HEK293 (cell line): ENCODE measurements at regions not wholly inside any gene's neighbourhood (a gene's known extent, or its start where the extent isn't known, plus 50 kb on each side); places are given as distances from the start of the nearest gene placed in this dataset.

Source experiments
- CTCF ChIP-seq: fragments of 450-650 bp; formaldehyde crosslinking; IDR thresholded peaks from 2 replicates; pipeline ENCODE4 v1.5.1; 2016; ENCODE audit warnings: missing biosample characterization, missing genetic modification characterization
- IKZF3 ChIP-seq: fragments of 450-650 bp; IDR thresholded peaks from 2 replicates; pipeline ENCODE4 v1.5.0; 2018; ENCODE audit warnings: missing biosample characterization, mild to moderate bottlenecking, missing genetic modification characterization, moderate library complexity
- PRDM4 ChIP-seq: fragments of 450-650 bp; formaldehyde crosslinking; IDR thresholded peaks from 2 replicates; pipeline ENCODE4 v1.5.1; 2017; ENCODE audit warnings: missing biosample characterization, missing genetic modification characterization
- RBAK ChIP-seq: fragments of 450-650 bp; formaldehyde crosslinking; IDR thresholded peaks from 2 replicates; pipeline ENCODE4 v1.5.1; 2016; ENCODE audit warnings: missing biosample characterization, missing genetic modification characterization
- YY1 ChIP-seq: fragments of 450-650 bp; formaldehyde crosslinking; IDR thresholded peaks from 2 replicates; pipeline ENCODE4 v1.5.1; 2018; ENCODE audit warnings: missing biosample characterization, missing genetic modification characterization
- ZNF140 ChIP-seq: fragments of 450-650 bp; formaldehyde crosslinking; IDR thresholded peaks from 2 replicates; pipeline ENCODE4 v1.5.1; 2016; ENCODE audit warnings: missing biosample characterization, missing genetic modification characterization
- ZNF214 ChIP-seq: fragments of 450-650 bp; formaldehyde crosslinking; IDR thresholded peaks from 2 replicates; pipeline ENCODE4 v1.5.1; 2017; ENCODE audit warnings: missing biosample characterization, mild to moderate bottlenecking, missing genetic modification characterization, borderline replicate concordance
- ZNF221 ChIP-seq: fragments of 450-650 bp; formaldehyde crosslinking; IDR thresholded peaks from 2 replicates; pipeline ENCODE4 v1.5.1; 2017; ENCODE audit warnings: missing biosample characterization, missing genetic modification characterization, borderline replicate concordance
- ZNF488 ChIP-seq: fragments of 450-650 bp; formaldehyde crosslinking; IDR thresholded peaks from 2 replicates; pipeline ENCODE4 v1.5.1; 2016; ENCODE audit warnings: missing biosample characterization, missing genetic modification characterization
- ZNF549 ChIP-seq: fragments of 450-650 bp; IDR thresholded peaks from 2 replicates; pipeline ENCODE4 v1.5.1; 2018; ENCODE audit warnings: missing biosample characterization, missing genetic modification characterization, mild to moderate bottlenecking, inconsistent platforms, moderate library complexity
- ZNF670 ChIP-seq: fragments of 450-650 bp; formaldehyde crosslinking; IDR thresholded peaks from 2 replicates; pipeline ENCODE4 v1.5.1; 2016; ENCODE audit warnings: missing biosample characterization, missing genetic modification characterization, low read depth

- TF ChIP-seq PRDM4 (tag by site-specific recombination) (no peak), CTCF (tag by site-specific recombination) (no peak), ZNF549 (no peak), ZNF670 (tag by site-specific recombination) (no peak), ZNF221 (tag by site-specific recombination) (no peak), ZNF140 (tag by site-specific recombination) (no peak), ZNF488 (tag by site-specific recombination) (no peak), YY1 (tag by site-specific recombination) (no peak), IKZF3 (tag by site-specific recombination) (no peak), ZNF214 (no peak), RBAK (no peak)
These were observed 81.4 kb upstream of the IL6 start for GRCh38 chr7:22645418-22646181.
